ENCODE measurements at regions not wholly inside any gene's neighbourhood (a gene's known extent, or its start where the extent isn't known, plus 50 kb on each side); places are given as distances from the start of the nearest gene placed in this dataset.
"Not testable (repeated sequence)": the region's sequence is repeated elsewhere in the genome, so short reads cannot be mapped to it uniquely, and the experiment has no call there.

DNA sequence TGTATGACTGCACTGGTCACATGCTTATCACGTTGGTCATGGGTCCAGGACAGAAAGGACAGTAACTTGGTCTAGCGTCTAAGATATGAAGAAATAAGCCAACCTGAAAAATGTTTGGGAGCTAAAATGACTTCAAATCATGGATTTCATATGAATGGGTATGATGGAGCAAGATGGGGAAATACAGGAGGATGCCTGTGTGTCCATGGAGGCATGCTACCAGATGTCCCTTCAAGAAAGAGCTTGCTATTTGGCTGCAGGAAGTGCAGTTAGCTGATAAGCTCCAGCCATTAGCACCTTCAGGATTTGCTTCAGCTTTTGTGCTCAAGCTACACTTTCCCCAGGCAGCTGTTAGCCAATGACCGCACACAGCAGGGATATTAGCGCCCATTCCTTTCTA is 164.6 kb upstream of the THBS1 start:
- no peak for DNase-seq
- peaks cover 7% of the 10 kb centered on the region for H3K27me3 Mint-ChIP-seq (ENCODE audit: low read depth, poor library complexity)
- no peak overlapping the region for H3K27ac Mint-ChIP-seq
- H3K36me3 Mint-ChIP-seq (ENCODE audit: low read depth) = peaks cover 36% of the 10 kb centered on the region
- peaks cover 11% of the 10 kb centered on the region for H3K4me1 Mint-ChIP-seq
- H3K4me3 Mint-ChIP-seq = no peak overlapping the region
- TF ChIP-seq, protein P1, sequence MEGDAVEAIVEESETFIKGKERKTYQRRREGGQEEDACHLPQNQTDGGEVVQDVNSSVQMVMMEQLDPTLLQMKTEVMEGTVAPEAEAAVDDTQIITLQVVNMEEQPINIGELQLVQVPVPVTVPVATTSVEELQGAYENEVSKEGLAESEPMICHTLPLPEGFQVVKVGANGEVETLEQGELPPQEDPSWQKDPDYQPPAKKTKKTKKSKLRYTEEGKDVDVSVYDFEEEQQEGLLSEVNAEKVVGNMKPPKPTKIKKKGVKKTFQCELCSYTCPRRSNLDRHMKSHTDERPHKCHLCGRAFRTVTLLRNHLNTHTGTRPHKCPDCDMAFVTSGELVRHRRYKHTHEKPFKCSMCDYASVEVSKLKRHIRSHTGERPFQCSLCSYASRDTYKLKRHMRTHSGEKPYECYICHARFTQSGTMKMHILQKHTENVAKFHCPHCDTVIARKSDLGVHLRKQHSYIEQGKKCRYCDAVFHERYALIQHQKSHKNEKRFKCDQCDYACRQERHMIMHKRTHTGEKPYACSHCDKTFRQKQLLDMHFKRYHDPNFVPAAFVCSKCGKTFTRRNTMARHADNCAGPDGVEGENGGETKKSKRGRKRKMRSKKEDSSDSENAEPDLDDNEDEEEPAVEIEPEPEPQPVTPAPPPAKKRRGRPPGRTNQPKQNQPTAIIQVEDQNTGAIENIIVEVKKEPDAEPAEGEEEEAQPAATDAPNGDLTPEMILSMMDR (IDR thresholded peaks at IDR 0.05) = no peak
- peaks cover 48% of the 10 kb centered on the region for H3K9me3 Mint-ChIP-seq

GRCh38 chr15:39417366-39418134 is 163.3 kb upstream of the THBS1 start:
- no peak for DNase-seq
- Mint-ChIP-seq H3K27ac (no peak overlapping the region), H3K27me3 (ENCODE audit: low read depth, poor library complexity) (peaks cover 7% of the 10 kb centered on the region), H3K4me3 (no peak overlapping the region), H3K36me3 (ENCODE audit: low read depth) (peaks cover 36% of the 10 kb centered on the region), H3K4me1 (peaks cover 11% of the 10 kb centered on the region), H3K9me3 (peaks cover 48% of the 10 kb centered on the region)
- TF ChIP-seq, protein P1 (IDR thresholded peaks at IDR 0.05) = no peak

GRCh38 chr15:39419651-39420050 is 161.2 kb upstream of the THBS1 start:
- H3K27me3 Mint-ChIP-seq (ENCODE audit: low read depth, poor library complexity) = peaks cover 6% of the 10 kb centered on the region
- TF ChIP-seq, protein P1 (IDR thresholded peaks at IDR 0.05) = no peak
- no peak for DNase-seq
- H3K4me3 Mint-ChIP-seq = peak overlapping the region; percentile 67
- H3K4me1 Mint-ChIP-seq = peaks cover 11% of the 10 kb centered on the region
- peaks cover 36% of the 10 kb centered on the region for H3K36me3 Mint-ChIP-seq (ENCODE audit: low read depth)
- peaks cover 52% of the 10 kb centered on the region for H3K9me3 Mint-ChIP-seq
- no peak overlapping the region for H3K27ac Mint-ChIP-seq

- H3K27me3 Mint-ChIP-seq (ENCODE audit: low read depth, poor library complexity); DNase-seq: not testable (repeated sequence)
- H3K27ac Mint-ChIP-seq = peak overlapping the region; percentile 70
- peaks cover 36% of the 10 kb centered on the region for H3K36me3 Mint-ChIP-seq (ENCODE audit: low read depth)
- peaks cover 49% of the 10 kb centered on the region for H3K9me3 Mint-ChIP-seq
- H3K4me1 Mint-ChIP-seq = peaks cover 11% of the 10 kb centered on the region
- peak overlapping the region; percentile 67 for H3K4me3 Mint-ChIP-seq
Observed at GRCh38 chr15:39420123-39420852, 160.6 kb upstream of the THBS1 start.

GRCh38 chr15:39420853-39421192 is 160.1 kb upstream of the THBS1 start:
- H3K9me3 Mint-ChIP-seq = peaks cover 47% of the 10 kb centered on the region
- peak overlapping the region; percentile 47 for H3K4me3 Mint-ChIP-seq
- not testable (repeated sequence) for H3K27ac Mint-ChIP-seq; H3K27me3 Mint-ChIP-seq (ENCODE audit: low read depth, poor library complexity); DNase-seq
- peaks cover 11% of the 10 kb centered on the region for H3K4me1 Mint-ChIP-seq
- peaks cover 36% of the 10 kb centered on the region for H3K36me3 Mint-ChIP-seq (ENCODE audit: low read depth)

DNA sequence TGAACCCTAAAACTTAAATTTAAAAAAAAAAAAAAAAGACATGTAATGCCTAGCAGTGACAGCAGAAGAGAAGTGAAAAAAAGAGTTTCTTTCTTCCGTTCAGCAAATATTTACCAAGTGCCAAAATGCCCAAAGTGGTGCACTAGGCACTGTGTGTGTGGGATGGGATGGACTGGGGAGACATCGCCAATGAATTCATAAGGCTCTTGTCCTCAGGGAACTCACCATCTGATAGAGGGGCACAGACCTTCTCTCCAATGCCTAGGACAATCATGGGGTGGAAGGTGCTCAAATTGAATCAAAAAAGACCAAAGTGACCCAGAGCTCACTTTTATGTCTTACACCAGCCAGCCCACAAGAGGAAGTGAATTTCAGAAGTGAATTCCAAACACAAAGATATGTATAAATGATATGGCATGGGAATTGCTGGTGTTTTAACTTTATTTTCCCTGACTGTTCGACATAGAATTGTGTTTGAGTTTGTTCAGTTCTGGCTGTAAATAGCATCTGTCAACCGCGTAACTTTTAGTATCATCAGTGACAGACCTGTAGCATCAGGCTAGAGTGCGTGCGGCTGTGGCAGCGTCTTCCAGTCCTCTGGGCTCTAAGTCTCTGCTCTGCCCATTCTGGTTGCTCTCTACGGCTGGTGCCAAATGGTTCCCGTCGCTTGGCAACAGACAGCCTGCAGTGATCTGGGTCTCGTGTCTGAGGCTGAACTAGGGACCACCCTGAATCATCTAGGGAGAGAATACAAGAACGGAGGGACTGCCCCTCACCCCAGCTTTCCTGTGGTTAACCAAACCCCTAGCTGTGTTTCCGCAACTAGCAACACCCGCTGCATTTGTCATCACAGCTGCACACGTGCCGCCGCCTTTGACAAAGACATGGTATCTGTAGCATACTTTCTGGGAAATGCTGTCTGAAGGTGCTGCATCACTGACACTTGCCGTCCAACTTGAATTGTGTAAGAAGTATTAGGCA is 154.0 kb upstream of the THBS1 start:
- no peak for DNase-seq
- peaks cover 7% of the 10 kb centered on the region for H3K9me3 Mint-ChIP-seq
- H3K36me3 Mint-ChIP-seq (ENCODE audit: low read depth) = no peaks in the 10 kb centered on the region
- TF ChIP-seq, protein P1 (IDR thresholded peaks at IDR 0.05) = no peak
- no peak overlapping the region for H3K4me3 Mint-ChIP-seq
- peaks cover 31% of the 10 kb centered on the region for H3K4me1 Mint-ChIP-seq
- H3K27me3 Mint-ChIP-seq (ENCODE audit: low read depth, poor library complexity) = no peaks in the 10 kb centered on the region
- peak overlapping the region; percentile 67 for H3K27ac Mint-ChIP-seq

Measured in nephron progenitor cell (in vitro differentiated cells).